GM12878 (cell line): ENCODE measurements at regions not wholly inside any gene's neighbourhood (a gene's known extent, or its start where the extent isn't known, plus 50 kb on each side); places are given as distances from the start of the nearest gene placed in this dataset.

Source experiments
- ATAC-seq: fragments of 200-7000 bp; cut with Tn5 transposase; 3 replicates; pipeline ENCODE4 v1.9.1; 2020; ENCODE audit warnings: mild to moderate bottlenecking, moderate library complexity
- BruUV-seq: library from RNA; stranded (reverse); fragments of 400-500 nt; replicated peaks from 2 replicates; lab custom pipeline; 2021; lab: Mats Ljungman, UMichigan
- CTCF ChIA-PET: fragments of 300-600 bp; sonication (Branson Sonifier 250); formaldehyde crosslinking; extraction: SDS; loops from one replicate; lab custom pipeline; 2021; ENCODE audit warnings: inconsistent platforms; lab: Yijun Ruan, JAX
- POLR2A ChIA-PET: fragments of 350-600 bp; formaldehyde crosslinking; extraction: SDS; loops from one replicate; lab custom pipeline; 2021; ENCODE audit warnings: inconsistent platforms; lab: Charles Lee
- RAD21 ChIA-PET: fragments of 300-600 bp; sonication (Branson Sonifier 250); formaldehyde crosslinking; loops from one replicate; lab custom pipeline; 2023; ENCODE audit warnings: antibody characterized with exemption; ENCODE audit not compliant: unreplicated experiment; lab: Charles Lee
- SMC1A ChIA-PET: fragments of 300-600 bp; sonication (Branson Sonifier 250); formaldehyde crosslinking; loops from one replicate; lab custom pipeline; 2023; ENCODE audit not compliant: unreplicated experiment, uncharacterized antibody; lab: Charles Lee
- DNase-seq: peaks from one replicate; pipeline ENCODE4 v3.0.0-alpha.2; 2011; ENCODE audit warnings: low read depth, low spot score
- FAIRE-seq: peaks from 3 replicates; lab custom pipeline; 2011; peaks lifted over from hg19 to GRCh38; lab: Jason Lieb, UNC
- H2AFZ ChIP-seq: 2 replicates; pipeline ENCODE4 v1.6.0; 2011; ENCODE audit warnings: low read depth, low read length, control low read depth; ENCODE audit not compliant: control insufficient read depth
- H3K27ac ChIP-seq: 2 replicates; pipeline ENCODE4 v1.5.1; 2011; ENCODE audit warnings: control low read depth; ENCODE audit not compliant: control insufficient read depth, insufficient read depth
- H3K27me3 ChIP-seq, 2 experiments: replicated peaks in 1 of 2; 2 replicates each; pipeline versions ENCODE4 v1.6.0 to v1.6.1; 2011; ENCODE audit warnings: low read length in 1 of 2; ENCODE audit not compliant: control insufficient read depth in 2 of 2, insufficient read depth in 2 of 2
- H3K36me3 ChIP-seq, 2 experiments: 2 replicates each; pipeline ENCODE4 v1.5.1; 2011; ENCODE audit warnings: low read length in 1 of 2; ENCODE audit not compliant: control insufficient read depth in 2 of 2, insufficient read depth in 2 of 2
- H3K4me1 ChIP-seq: 2 replicates; pipeline ENCODE4 v1.6.1; 2011; ENCODE audit warnings: mild to moderate bottlenecking, low read length, moderate library complexity, mixed read lengths; ENCODE audit not compliant: control insufficient read depth, insufficient read depth
- H3K4me2 ChIP-seq: 2 replicates; pipeline ENCODE4 v1.6.0; 2011; ENCODE audit warnings: control low read depth; ENCODE audit not compliant: control insufficient read depth, insufficient read depth
- H3K4me3 ChIP-seq: fragments of 200-600 bp; sonication (generic); 2 replicates; pipeline ENCODE4 v1.5.1; 2016
- H3K79me2 ChIP-seq: 2 replicates; pipeline ENCODE4 v1.6.0; 2011; ENCODE audit warnings: low read length; ENCODE audit not compliant: control insufficient read depth, insufficient read depth
- H3K9ac ChIP-seq: 2 replicates; pipeline ENCODE4 v1.8.0; 2011; ENCODE audit warnings: low read length, control low read depth, mixed read lengths; ENCODE audit not compliant: control insufficient read depth, insufficient read depth
- H3K9me3 ChIP-seq: replicated peaks from 3 replicates; pipeline ENCODE4 v1.5.1; 2011; ENCODE audit warnings: mild to moderate bottlenecking, low read length; ENCODE audit not compliant: control insufficient read depth, insufficient read depth
- H4K20me1 ChIP-seq: 2 replicates; pipeline ENCODE4 v1.6.0; 2011; ENCODE audit not compliant: control insufficient read depth, insufficient read depth
- BHLHE40 ChIP-seq, 2 experiments: fragments of 450-650 bp in 1 of 2; IDR thresholded peaks; 2 replicates each; pipeline ENCODE4 v1.6.1; 2011 to 2017; ENCODE audit warnings: low read depth in 2 of 2, borderline replicate concordance in 1 of 2, improper control_type of control experiment in 1 of 2, low read length in 1 of 2, mild to moderate bottlenecking in 1 of 2
- BMI1 ChIP-seq: fragments of 450-650 bp; IDR thresholded peaks from 2 replicates; pipeline ENCODE4 v1.6.1; 2016; ENCODE audit warnings: mild to moderate bottlenecking, moderate library complexity, borderline replicate concordance
- ESRRA ChIP-seq: IDR thresholded peaks from 2 replicates; pipeline ENCODE4 v1.6.1; 2012; ENCODE audit warnings: mild to moderate bottlenecking, low read length, improper control_type of control experiment
- HCFC1 ChIP-seq: fragments of 150-350 bp; IDR thresholded peaks from 2 replicates; pipeline ENCODE4 v1.6.1; 2014; ENCODE audit warnings: low read length
- MEF2A ChIP-seq: IDR thresholded peaks from 2 replicates; pipeline ENCODE4 v1.6.1; 2011; ENCODE audit warnings: low read depth, mild to moderate bottlenecking, low read length, moderate library complexity; ENCODE audit not compliant: insufficient read depth
- MYB ChIP-seq: fragments of 150-350 bp; IDR thresholded peaks from 2 replicates; pipeline ENCODE4 v1.6.1; 2014; ENCODE audit warnings: mild to moderate bottlenecking, low read depth, low read length, borderline replicate concordance
- SPI1 ChIP-seq: IDR thresholded peaks from 2 replicates; pipeline ENCODE4 v1.6.1; 2011; ENCODE audit warnings: low read depth, mild to moderate bottlenecking, low read length, moderate library complexity, borderline replicate concordance; ENCODE audit not compliant: insufficient read depth
- in situ Hi-C: fragments of 300-500 bp; cut with MboI; formaldehyde crosslinking; loops from 9 replicates; pipeline ENCODE4 v1.14.3; 2018; ENCODE audit warnings: mixed read lengths
- intact Hi-C: fragments of 100-400 bp; cut with micrococcal nuclease; formaldehyde crosslinking; loops from one replicate; pipeline ENCODE4 v1.14.2; 2022; ENCODE audit not compliant: unreplicated experiment
- TF ChIP-seq, protein P1 (sequence below): IDR thresholded peaks from 2 replicates; pipeline ENCODE4 v1.6.1; 2011; ENCODE audit warnings: mild to moderate bottlenecking, low read depth, low read length, moderate library complexity; ENCODE audit not compliant: insufficient replicate concordance

DNA sequence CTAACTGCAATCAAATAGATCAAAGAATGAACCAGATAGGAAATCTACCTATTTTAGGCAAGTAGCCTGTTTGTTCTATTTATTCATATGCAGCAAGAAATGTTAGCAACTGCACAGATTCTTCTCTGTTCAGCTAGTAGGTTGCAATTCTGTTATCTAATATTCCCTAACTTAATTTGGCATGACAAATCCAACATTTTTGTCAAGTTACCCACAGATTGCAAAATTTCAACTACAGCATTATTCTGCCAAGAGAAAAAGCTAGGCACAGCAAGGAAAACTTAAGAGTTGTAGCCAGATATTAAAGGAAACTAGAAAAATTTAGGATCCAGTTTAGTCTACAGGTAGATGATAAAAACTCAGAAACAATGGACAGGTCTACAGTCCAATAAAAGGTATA is 104.4 kb upstream of the SYNCRIP start:
- Histone ChIP-seq H3K79me2 (no peaks in the 10 kb centered on the region), H4K20me1 (no peaks in the 10 kb centered on the region), H2AFZ (no peak overlapping the region), H3K4me1 (no peaks in the 10 kb centered on the region), H3K4me2 (no peak overlapping the region), H3K9me3 (no peaks in the 10 kb centered on the region), H3K27me3 (no peaks in the 10 kb centered on the region), H3K9ac (no peak overlapping the region), H3K36me3 (no peaks in the 10 kb centered on the region), H3K27ac (no peak overlapping the region), H3K4me3 (no peak overlapping the region)
- TF ChIP-seq HCFC1 (no peak), BMI1 (no peak), ESRRA (no peak), MEF2A (no peak), MYB (no peak), SPI1 (no peak), BHLHE40 (IDR thresholded peaks at IDR 0.05; ENCODE audit: borderline replicate concordance in 1 of 2, low read depth in 2 of 2, low read length in 1 of 2) (no peak)
- TF ChIP-seq, protein P1, sequence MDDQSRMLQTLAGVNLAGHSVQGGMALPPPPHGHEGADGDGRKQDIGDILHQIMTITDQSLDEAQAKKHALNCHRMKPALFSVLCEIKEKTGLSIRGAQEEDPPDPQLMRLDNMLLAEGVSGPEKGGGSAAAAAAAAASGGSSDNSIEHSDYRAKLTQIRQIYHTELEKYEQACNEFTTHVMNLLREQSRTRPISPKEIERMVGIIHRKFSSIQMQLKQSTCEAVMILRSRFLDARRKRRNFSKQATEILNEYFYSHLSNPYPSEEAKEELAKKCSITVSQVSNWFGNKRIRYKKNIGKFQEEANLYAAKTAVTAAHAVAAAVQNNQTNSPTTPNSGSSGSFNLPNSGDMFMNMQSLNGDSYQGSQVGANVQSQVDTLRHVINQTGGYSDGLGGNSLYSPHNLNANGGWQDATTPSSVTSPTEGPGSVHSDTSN: no peak
- in situ Hi-C loops (no loop called here), intact Hi-C loops (no loop called here)
- FAIRE-seq (no peak), ATAC-seq (no peak), DNase-seq (no peak)
- ChIA-PET RAD21 (no interaction called here), SMC1A (interaction anchor here (1.5 to 1.6 kb wide), 2 partner anchors 41 to 107 kb away, joined by 3 to 4 read pairs; no protein-coding TSS in a partner anchor), CTCF (no interaction called here), POLR2A (no interaction called here)
- no TSS peak for BruUV-seq
